ENCODE measurements at regions not wholly inside any gene's neighbourhood (a gene's known extent, or its start where the extent isn't known, plus 50 kb on each side); places are given as distances from the start of the nearest gene placed in this dataset.
"Not testable (repeated sequence)": the region's sequence is repeated elsewhere in the genome, so short reads cannot be mapped to it uniquely, and the experiment has no call there.

GRCh38 chr4:163077680-163078079, 89.0 kb downstream of the NAF1 start:
- ATAC-seq (no peak), DNase-seq (ENCODE audit: low spot score) (no peak)

- DNase-seq (ENCODE audit: low spot score): no peak
- no peak for ATAC-seq
These were observed 94.5 kb downstream of the NAF1 start for GRCh38 chr4:163072222-163072621.

- DNase-seq (ENCODE audit: low spot score): no peak
- no peak for ATAC-seq
These were observed 95.4 kb downstream of the NAF1 start for GRCh38 chr4:163071308-163071707.

GRCh38 chr4:163070023-163070422, 96.7 kb downstream of the NAF1 start:
- ATAC-seq: no peak
- DNase-seq (ENCODE audit: low spot score): no peak

- DNase-seq (ENCODE audit: low spot score) (no peak), ATAC-seq (no peak)
These were observed 102.8 kb downstream of the NAF1 start for GRCh38 chr4:163063891-163064290.

- no peak for DNase-seq (ENCODE audit: low spot score)
- peak; percentile 82 for ATAC-seq
These were observed 118.2 kb downstream of the NAF1 start for GRCh38 chr4:163048447-163048846.

- ATAC-seq (no peak), DNase-seq (ENCODE audit: low spot score) (no peak)
These were observed 124.4 kb downstream of the NAF1 start for GRCh38 chr4:163042306-163042705.

- ATAC-seq: no peak
These were observed 149.6 kb downstream of the NAF1 start for GRCh38 chr4:163017135-163017534.

GRCh38 chr4:163012816-163013215, 153.9 kb downstream of the NAF1 start:
- ATAC-seq: no peak
- DNase-seq (ENCODE audit: low spot score): no peak

More at GRCh38 chr4:163017135-163017534, 149.6 kb downstream of the NAF1 start:
- DNase-seq (ENCODE audit: low spot score): no peak

- DNase-seq (ENCODE audit: low spot score): no peak
- no peak for ATAC-seq
These were observed 162.7 kb downstream of the NAF1 start for GRCh38 chr4:163003979-163004378.

- DNase-seq (ENCODE audit: low spot score) (no peak), ATAC-seq (no peak)
These were observed 178.2 kb downstream of the NAF1 start for GRCh38 chr4:162988530-162988929.

GRCh38 chr4:162985131-162985530, 181.6 kb downstream of the NAF1 start:
- DNase-seq (ENCODE audit: low spot score) (no peak), ATAC-seq (no peak)

- no peak for ATAC-seq
- no peak for DNase-seq (ENCODE audit: low spot score)
These were observed 182.1 kb downstream of the NAF1 start for GRCh38 chr4:162984621-162985020.

- ATAC-seq: no peak
- DNase-seq (ENCODE audit: low spot score): no peak
These were observed 184.9 kb downstream of the NAF1 start for GRCh38 chr4:162981823-162982222.

- no peak for ATAC-seq
- DNase-seq (ENCODE audit: low spot score): no peak
These were observed 188.3 kb downstream of the NAF1 start for GRCh38 chr4:162978398-162978797.

GRCh38 chr4:162977788-162978187, 188.9 kb downstream of the NAF1 start:
- DNase-seq (ENCODE audit: low spot score): no peak
- ATAC-seq: no peak

GRCh38 chr4:162972661-162973330, 193.9 kb downstream of the NAF1 start:
- no peak for DNase-seq (ENCODE audit: low spot score)
- ATAC-seq: no peak

GRCh38 chr4:162969194-162969593, 197.5 kb downstream of the NAF1 start:
- DNase-seq (ENCODE audit: low spot score) (no peak), ATAC-seq (no peak)

- ATAC-seq; DNase-seq (ENCODE audit: low spot score): not testable (repeated sequence)
These were observed 200.7 kb downstream of the NAF1 start for GRCh38 chr4:162965978-162966377.

- no peak for DNase-seq (ENCODE audit: low spot score)
- ATAC-seq: no peak
These were observed 207.6 kb downstream of the NAF1 start for GRCh38 chr4:162959046-162959445.

- no peak for DNase-seq (ENCODE audit: low spot score)
- no peak for ATAC-seq
These were observed 209.1 kb downstream of the NAF1 start for GRCh38 chr4:162957521-162958143.

- no peak for DNase-seq (ENCODE audit: low spot score)
- ATAC-seq: no peak
These were observed 211.7 kb downstream of the NAF1 start for GRCh38 chr4:162954976-162955375.

GRCh38 chr4:162952232-162952631, 214.5 kb downstream of the NAF1 start:
- DNase-seq (ENCODE audit: low spot score): no peak

More at GRCh38 chr4:162952232-162952631, 214.5 kb downstream of the NAF1 start:
- no peak for ATAC-seq
